ENCODE measurements at regions not wholly inside any gene's neighbourhood (a gene's known extent, or its start where the extent isn't known, plus 50 kb on each side); places are given as distances from the start of the nearest gene placed in this dataset.

DNA sequence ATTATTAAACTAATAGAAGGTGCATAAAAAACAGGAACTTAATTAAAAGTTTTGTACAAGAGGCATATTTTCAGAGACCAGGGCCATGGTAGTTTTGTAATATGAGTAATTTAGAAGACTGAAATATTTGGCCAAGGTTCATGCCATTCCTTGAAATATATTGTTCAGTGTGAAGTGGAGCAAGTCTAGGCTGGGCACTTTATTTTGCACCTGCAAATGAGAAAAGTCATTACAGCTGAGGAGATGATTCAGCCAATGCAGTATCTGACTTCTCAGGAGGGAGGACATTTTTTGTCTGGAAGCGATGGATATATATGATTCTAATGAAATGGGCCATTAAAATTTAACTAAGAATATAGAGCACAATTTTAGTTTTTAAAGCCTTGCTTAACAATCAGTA, 754.0 kb upstream of the ADAMTS16 start:
- TF ChIP-seq POLR2AphosphoS5 (IDR thresholded peaks at IDR 0.05; ENCODE audit: insufficient read depth, low read depth, low read length) (no peak), EZH2 (IDR thresholded peaks at IDR 0.05; ENCODE audit: borderline replicate concordance, low read depth, low read length, severe bottlenecking) (no peak), POLR2A (IDR thresholded peaks at IDR 0.05; ENCODE audit: low read depth, low read length) (no peak), FOS (IDR thresholded peaks at IDR 0.05; ENCODE audit: borderline replicate concordance, insufficient read depth, low read length) (no peak), GATA2 (IDR thresholded peaks at IDR 0.05; ENCODE audit: insufficient read depth, insufficient read length, low read depth, low read length) (no peak), JUN (IDR thresholded peaks at IDR 0.05; ENCODE audit: borderline replicate concordance, insufficient read depth, insufficient read length, low read depth) (no peak), MYC (IDR thresholded peaks at IDR 0.05; ENCODE audit: low read depth, low read length) (no peak)
- TF ChIP-seq, protein P1, sequence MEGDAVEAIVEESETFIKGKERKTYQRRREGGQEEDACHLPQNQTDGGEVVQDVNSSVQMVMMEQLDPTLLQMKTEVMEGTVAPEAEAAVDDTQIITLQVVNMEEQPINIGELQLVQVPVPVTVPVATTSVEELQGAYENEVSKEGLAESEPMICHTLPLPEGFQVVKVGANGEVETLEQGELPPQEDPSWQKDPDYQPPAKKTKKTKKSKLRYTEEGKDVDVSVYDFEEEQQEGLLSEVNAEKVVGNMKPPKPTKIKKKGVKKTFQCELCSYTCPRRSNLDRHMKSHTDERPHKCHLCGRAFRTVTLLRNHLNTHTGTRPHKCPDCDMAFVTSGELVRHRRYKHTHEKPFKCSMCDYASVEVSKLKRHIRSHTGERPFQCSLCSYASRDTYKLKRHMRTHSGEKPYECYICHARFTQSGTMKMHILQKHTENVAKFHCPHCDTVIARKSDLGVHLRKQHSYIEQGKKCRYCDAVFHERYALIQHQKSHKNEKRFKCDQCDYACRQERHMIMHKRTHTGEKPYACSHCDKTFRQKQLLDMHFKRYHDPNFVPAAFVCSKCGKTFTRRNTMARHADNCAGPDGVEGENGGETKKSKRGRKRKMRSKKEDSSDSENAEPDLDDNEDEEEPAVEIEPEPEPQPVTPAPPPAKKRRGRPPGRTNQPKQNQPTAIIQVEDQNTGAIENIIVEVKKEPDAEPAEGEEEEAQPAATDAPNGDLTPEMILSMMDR (IDR thresholded peaks at IDR 0.05; ENCODE audit: extremely low read depth in 1 of 2, insufficient read depth in 1 of 2, low read depth in 1 of 2, low read length in 2 of 2), result no peak
- TF ChIP-seq, protein P2, sequence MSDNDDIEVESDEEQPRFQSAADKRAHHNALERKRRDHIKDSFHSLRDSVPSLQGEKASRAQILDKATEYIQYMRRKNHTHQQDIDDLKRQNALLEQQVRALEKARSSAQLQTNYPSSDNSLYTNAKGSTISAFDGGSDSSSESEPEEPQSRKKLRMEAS (IDR thresholded peaks at IDR 0.05; ENCODE audit: insufficient read depth, insufficient read length), result no peak
